ENCODE measurements at regions not wholly inside any gene's neighbourhood (a gene's known extent, or its start where the extent isn't known, plus 50 kb on each side); places are given as distances from the start of the nearest gene placed in this dataset.

DNA sequence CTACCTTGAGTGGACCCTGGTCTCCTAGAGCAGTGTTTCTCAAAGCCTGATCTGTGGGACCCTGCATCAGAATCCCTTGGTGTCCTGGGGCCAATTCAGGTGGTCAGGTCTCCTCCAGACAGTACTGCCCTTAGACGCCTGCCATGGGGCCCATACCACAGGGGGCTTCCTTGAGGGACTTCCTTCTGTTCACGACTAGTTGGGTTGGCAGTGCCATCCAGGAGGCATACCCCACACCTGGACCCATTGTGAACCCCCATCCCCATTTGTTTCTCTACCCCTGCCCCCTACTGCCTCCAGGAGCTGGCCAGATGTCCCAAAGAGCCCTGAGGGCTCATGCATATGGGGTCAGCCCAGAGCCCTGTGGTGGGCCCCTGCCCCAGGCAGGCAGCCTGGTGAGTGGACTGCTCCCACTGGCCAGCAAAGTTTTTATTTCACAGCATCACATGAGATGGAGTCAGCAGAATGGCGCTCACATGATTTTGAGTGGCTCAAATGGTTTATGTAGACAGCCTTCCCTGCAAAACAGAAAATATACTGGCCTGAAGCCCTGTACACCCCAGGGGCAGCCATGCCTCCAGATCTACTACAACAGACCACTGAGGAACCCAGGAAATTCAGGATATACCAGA is 259.9 kb upstream of the ZMIZ1 start:
- no peak for TF ChIP-seq CTCF (IDR thresholded peaks at IDR 0.05 in 4 of 5, conservative IDR thresholded peaks at IDR 0.05 in 1 of 5)
- TF ChIP-seq POLR2A (IDR thresholded peaks at IDR 0.05), result no peak

All from gastrocnemius medialis (tissue), 4 donors.